ENCODE measurements at regions not wholly inside any gene's neighbourhood (a gene's known extent, or its start where the extent isn't known, plus 50 kb on each side); places are given as distances from the start of the nearest gene placed in this dataset.

DNA sequence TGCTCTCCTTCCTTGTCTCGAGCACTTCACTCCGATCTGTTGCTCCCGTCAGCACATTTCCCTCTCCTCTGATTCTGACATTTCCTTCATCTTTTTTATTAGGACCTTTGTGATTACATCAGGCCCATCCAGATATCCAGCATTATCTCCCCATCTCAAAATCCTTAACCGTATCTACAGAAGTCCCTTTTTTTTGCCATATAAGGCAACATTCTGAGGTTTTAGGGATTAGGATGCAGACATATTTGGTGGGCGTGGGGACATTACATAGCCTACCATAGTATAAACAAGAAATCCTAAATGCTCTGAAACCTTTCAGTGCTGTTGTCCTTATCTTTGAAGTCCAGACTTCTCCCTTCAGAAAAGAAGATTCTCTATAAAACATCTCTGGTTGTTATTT lies 505.0 kb upstream of the PITX2 start:
- TF ChIP-seq, protein P1, sequence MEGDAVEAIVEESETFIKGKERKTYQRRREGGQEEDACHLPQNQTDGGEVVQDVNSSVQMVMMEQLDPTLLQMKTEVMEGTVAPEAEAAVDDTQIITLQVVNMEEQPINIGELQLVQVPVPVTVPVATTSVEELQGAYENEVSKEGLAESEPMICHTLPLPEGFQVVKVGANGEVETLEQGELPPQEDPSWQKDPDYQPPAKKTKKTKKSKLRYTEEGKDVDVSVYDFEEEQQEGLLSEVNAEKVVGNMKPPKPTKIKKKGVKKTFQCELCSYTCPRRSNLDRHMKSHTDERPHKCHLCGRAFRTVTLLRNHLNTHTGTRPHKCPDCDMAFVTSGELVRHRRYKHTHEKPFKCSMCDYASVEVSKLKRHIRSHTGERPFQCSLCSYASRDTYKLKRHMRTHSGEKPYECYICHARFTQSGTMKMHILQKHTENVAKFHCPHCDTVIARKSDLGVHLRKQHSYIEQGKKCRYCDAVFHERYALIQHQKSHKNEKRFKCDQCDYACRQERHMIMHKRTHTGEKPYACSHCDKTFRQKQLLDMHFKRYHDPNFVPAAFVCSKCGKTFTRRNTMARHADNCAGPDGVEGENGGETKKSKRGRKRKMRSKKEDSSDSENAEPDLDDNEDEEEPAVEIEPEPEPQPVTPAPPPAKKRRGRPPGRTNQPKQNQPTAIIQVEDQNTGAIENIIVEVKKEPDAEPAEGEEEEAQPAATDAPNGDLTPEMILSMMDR (conservative IDR thresholded peaks at IDR 0.05; ENCODE audit: low read length): no peak
- TF ChIP-seq EZH2phosphoT487 (IDR thresholded peaks at IDR 0.05; ENCODE audit: borderline replicate concordance, low read depth, low read length): no peak

Measured in OCI-LY7 (cell line).